ENCODE measurements at regions not wholly inside any gene's neighbourhood (a gene's known extent, or its start where the extent isn't known, plus 50 kb on each side); places are given as distances from the start of the nearest gene placed in this dataset.
"Not testable (repeated sequence)": the region's sequence is repeated elsewhere in the genome, so short reads cannot be mapped to it uniquely, and the experiment has no call there.

- no peak for TF ChIP-seq CTCF (conservative IDR thresholded peaks at IDR 0.05; ENCODE audit: low read depth, low read length)
These were observed 70.9 kb upstream of the CCDC167 start for GRCh38 chr6:37570482-37571133.

GRCh38 chr6:37569743-37570481 lies 70.2 kb upstream of the CCDC167 start:
- no peak overlapping the region for H3K4me3 ChIP-seq (ENCODE audit: low read depth, low read length)
- TF ChIP-seq CTCF (conservative IDR thresholded peaks at IDR 0.05; ENCODE audit: low read depth, low read length), result no peak
- DNase-seq (ENCODE audit: low read depth), result no peak

More at GRCh38 chr6:37570482-37571133, 70.9 kb upstream of the CCDC167 start:
- DNase-seq (ENCODE audit: low read depth), result peak; percentile 40
- H3K4me3 ChIP-seq (ENCODE audit: low read depth, low read length), result no peak overlapping the region

- DNase-seq (ENCODE audit: low read depth), result no peak
- TF ChIP-seq CTCF (conservative IDR thresholded peaks at IDR 0.05; ENCODE audit: low read depth, low read length), result no peak
- no peak overlapping the region for H3K4me3 ChIP-seq (ENCODE audit: low read depth, low read length)
These were observed 69.6 kb upstream of the CCDC167 start for GRCh38 chr6:37569317-37569716.

GRCh38 chr6:37566950-37567349 lies 67.3 kb upstream of the CCDC167 start:
- no peak overlapping the region for H3K4me3 ChIP-seq (ENCODE audit: low read depth, low read length)
- no peak for TF ChIP-seq CTCF (conservative IDR thresholded peaks at IDR 0.05; ENCODE audit: low read depth, low read length)
- DNase-seq (ENCODE audit: low read depth), result no peak

GRCh38 chr6:37566111-37566949 lies 66.6 kb upstream of the CCDC167 start:
- peak; percentile 64 for TF ChIP-seq CTCF (conservative IDR thresholded peaks at IDR 0.05; ENCODE audit: low read depth, low read length)
- peak overlapping the region; percentile 4 for H3K4me3 ChIP-seq (ENCODE audit: low read depth, low read length)
- DNase-seq (ENCODE audit: low read depth), result peak; percentile 35

GRCh38 chr6:37565267-37566110 lies 65.8 kb upstream of the CCDC167 start:
- DNase-seq (ENCODE audit: low read depth), result no peak
- peak overlapping the region; percentile 4 for H3K4me3 ChIP-seq (ENCODE audit: low read depth, low read length)
- TF ChIP-seq CTCF (conservative IDR thresholded peaks at IDR 0.05; ENCODE audit: low read depth, low read length), result peak; percentile 21

- not testable (repeated sequence) for DNase-seq (ENCODE audit: low read depth); H3K4me3 ChIP-seq (ENCODE audit: low read depth, low read length)
These were observed 63.2 kb upstream of the CCDC167 start for GRCh38 chr6:37562926-37563288.

All from choroid plexus epithelial cell (primary cell).